H9 (cell line): ENCODE measurements at regions not wholly inside any gene's neighbourhood (a gene's known extent, or its start where the extent isn't known, plus 50 kb on each side); places are given as distances from the start of the nearest gene placed in this dataset.

ENCODE experiments used
- DNase-seq: peaks from one replicate; pipeline ENCODE4 v3.0.0-alpha.2; 2017
- H2AFZ ChIP-seq: one replicate; pipeline ENCODE4 v1.6.1; 2013; ENCODE audit warnings: mild to moderate bottlenecking, low read length, control low read depth, moderate library complexity
- H2AK5ac ChIP-seq: 2 replicates; pipeline ENCODE4 v1.6.1; 2013; ENCODE audit warnings: low read length, control low read depth, mixed read lengths; ENCODE audit not compliant: insufficient read length
- H2BK120ac ChIP-seq: one replicate; pipeline ENCODE4 v1.6.1; 2013; ENCODE audit warnings: low read depth, mild to moderate bottlenecking, low read length, control low read depth, inconsistent platforms; ENCODE audit not compliant: poor library complexity, severe bottlenecking
- H2BK12ac ChIP-seq: 2 replicates; pipeline ENCODE4 v1.6.1; 2013; ENCODE audit warnings: low read length, control low read depth, mixed read lengths, low read depth; ENCODE audit not compliant: insufficient read length
- H2BK15ac ChIP-seq: 2 replicates; pipeline ENCODE4 v1.6.1; 2013; ENCODE audit warnings: low read depth, low read length, control low read depth
- H2BK20ac ChIP-seq: one replicate; pipeline ENCODE4 v1.6.1; 2013; ENCODE audit warnings: low read depth, mild to moderate bottlenecking, low read length, control low read depth, inconsistent platforms; ENCODE audit not compliant: poor library complexity, severe bottlenecking
- H2BK5ac ChIP-seq: 2 replicates; pipeline ENCODE4 v1.6.1; 2013; ENCODE audit warnings: low read length, control low read depth, mixed read lengths; ENCODE audit not compliant: insufficient read length
- H3K14ac ChIP-seq: 2 replicates; pipeline ENCODE4 v1.6.1; 2013; ENCODE audit warnings: low read length, control low read depth; ENCODE audit not compliant: insufficient read depth
- H3K18ac ChIP-seq: 2 replicates; pipeline ENCODE4 v1.6.1; 2013; ENCODE audit warnings: low read depth, mild to moderate bottlenecking, mixed read lengths, low read length, control low read depth; ENCODE audit not compliant: insufficient read length
- H3K23ac ChIP-seq: 2 replicates; pipeline ENCODE4 v1.6.1; 2013; ENCODE audit warnings: low read length, control low read depth, mixed read lengths, low read depth; ENCODE audit not compliant: insufficient read length
- H3K23me2 ChIP-seq: 2 replicates; pipeline ENCODE4 v1.6.1; 2013; ENCODE audit warnings: low read depth, mild to moderate bottlenecking, mixed read lengths, low read length, control low read depth; ENCODE audit not compliant: insufficient read length, poor library complexity, severe bottlenecking
- H3K27ac ChIP-seq: 2 replicates; pipeline ENCODE4 v1.5.1; 2013; ENCODE audit warnings: low read length, control low read depth, mixed read lengths, low read depth; ENCODE audit not compliant: insufficient read length
- H3K27me3 ChIP-seq: 2 replicates; pipeline ENCODE4 v1.6.1; 2013; ENCODE audit warnings: low read length, control low read depth, inconsistent platforms; ENCODE audit not compliant: insufficient read depth
- H3K4ac ChIP-seq: 2 replicates; pipeline ENCODE4 v1.6.1; 2013; ENCODE audit warnings: low read depth, mild to moderate bottlenecking, control low read depth, inconsistent platforms, low read length, moderate library complexity
- H3K4me1 ChIP-seq: 2 replicates; pipeline ENCODE4 v1.6.1; 2013; ENCODE audit warnings: low read length, control low read depth, inconsistent platforms; ENCODE audit not compliant: insufficient read depth
- H3K4me2 ChIP-seq: 2 replicates; pipeline ENCODE4 v1.6.1; 2013; ENCODE audit warnings: low read length, control low read depth, mixed read lengths; ENCODE audit not compliant: insufficient read length, insufficient read depth
- H3K56ac ChIP-seq: 2 replicates; pipeline ENCODE4 v1.6.1; 2013; ENCODE audit warnings: low read depth, mild to moderate bottlenecking, mixed read lengths, low read length, control low read depth; ENCODE audit not compliant: insufficient read length
- H3K79me1 ChIP-seq: 2 replicates; pipeline ENCODE4 v1.6.1; 2013; ENCODE audit warnings: low read depth, mild to moderate bottlenecking, moderate library complexity, low read length, control low read depth, inconsistent platforms; ENCODE audit not compliant: insufficient read depth, poor library complexity, severe bottlenecking
- H3K79me2 ChIP-seq: 2 replicates; pipeline ENCODE4 v1.6.1; 2013; ENCODE audit warnings: low read length, control low read depth, inconsistent platforms; ENCODE audit not compliant: insufficient read depth
- H3K9ac ChIP-seq: 2 replicates; pipeline ENCODE4 v1.6.1; 2013; ENCODE audit warnings: low read length, control low read depth, mixed read lengths; ENCODE audit not compliant: insufficient read length; ENCODE audit errors: extremely low read depth
- H3K9me3 ChIP-seq: one replicate; pipeline ENCODE4 v1.6.1; 2013; ENCODE audit warnings: low read depth, low read length, inconsistent platforms; ENCODE audit not compliant: control insufficient read depth
- H3T11ph ChIP-seq: one replicate; pipeline ENCODE4 v1.6.1; 2013; ENCODE audit warnings: mild to moderate bottlenecking, low read length, control low read depth, inconsistent platforms
- H4K20me1 ChIP-seq: one replicate; pipeline ENCODE4 v1.6.1; 2013; ENCODE audit not compliant: control insufficient read depth, insufficient read length, insufficient read depth
- H4K5ac ChIP-seq: 2 replicates; pipeline ENCODE4 v1.6.1; 2013; ENCODE audit warnings: low read depth, mild to moderate bottlenecking, mixed read lengths, low read length, control low read depth; ENCODE audit not compliant: insufficient read length
- H4K8ac ChIP-seq: replicated peaks from 2 replicates; pipeline ENCODE4 v1.6.1; 2013; ENCODE audit warnings: low read length, control low read depth, mixed read lengths, low read depth; ENCODE audit not compliant: insufficient read length
- H4K91ac ChIP-seq: 2 replicates; pipeline ENCODE4 v1.6.1; 2013; ENCODE audit warnings: low read depth, mild to moderate bottlenecking, moderate library complexity, mixed read lengths, low read length, control low read depth; ENCODE audit not compliant: insufficient read length
- H3K27ac Mint-ChIP-seq, 3 experiments: 2 replicates in 2 of 3; 3 replicates in 1 of 3; pipeline ENCODE4 v1.8.0; 2020 to 2021; ENCODE audit warnings: mixed read lengths in 3 of 3, mild to moderate bottlenecking in 1 of 3, moderate library complexity in 1 of 3
- H3K27me3 Mint-ChIP-seq: 2 replicates; pipeline ENCODE4 v1.8.0; 2021; ENCODE audit warnings: low read depth, mild to moderate bottlenecking, moderate library complexity, mixed read lengths
- H3K36me3 Mint-ChIP-seq, 3 experiments: 2 replicates in 2 of 3; 3 replicates in 1 of 3; pipeline ENCODE4 v1.8.0; 2020 to 2021; ENCODE audit warnings: low read depth in 3 of 3, mixed read lengths in 3 of 3; ENCODE audit not compliant: insufficient read depth in 1 of 3
- H3K4me1 Mint-ChIP-seq, 2 experiments: 2 replicates each; pipeline ENCODE4 v1.8.0; 2020; ENCODE audit warnings: mixed read lengths in 2 of 2
- H3K4me3 Mint-ChIP-seq, 2 experiments: 2 replicates in 1 of 2; 3 replicates in 1 of 2; pipeline ENCODE4 v1.8.0; 2020 to 2021; ENCODE audit warnings: mild to moderate bottlenecking in 2 of 2, mixed read lengths in 2 of 2, moderate library complexity in 1 of 2
- H3K9me3 Mint-ChIP-seq, 2 experiments: 2 replicates in 1 of 2; 3 replicates in 1 of 2; pipeline ENCODE4 v1.8.0; 2020; ENCODE audit warnings: mild to moderate bottlenecking in 2 of 2, mixed read lengths in 2 of 2, moderate library complexity in 1 of 2
- WGBS: extraction: QIAGEN DNeasy Blood & Tissue Kit; methylation state at CpG from one replicate; pipeline ENCODE4 v1.1.7; 2013; ENCODE audit warnings: missing lambda C conversion rate, low lambda C conversion rate, mixed read lengths; ENCODE audit not compliant: insufficient read length; ENCODE audit errors: extremely low coverage; 5-methylcytosine and 5-hydroxymethylcytosine counted together
- TF ChIP-seq, protein P1 (sequence below): fragments of 200-600 bp; sonication (generic); conservative IDR thresholded peaks from 3 replicates; pipeline ENCODE4 v1.8.0; 2021; ENCODE audit warnings: antibody characterized with exemption, mild to moderate bottlenecking

GRCh38 chr9:135348788-135349150 is 130.8 kb upstream of the PPP1R26 start:
- no peak overlapping the region for H2AFZ ChIP-seq
- no peak overlapping the region for H4K8ac ChIP-seq
- no peak overlapping the region for H3K56ac ChIP-seq
- TF ChIP-seq, protein P1, sequence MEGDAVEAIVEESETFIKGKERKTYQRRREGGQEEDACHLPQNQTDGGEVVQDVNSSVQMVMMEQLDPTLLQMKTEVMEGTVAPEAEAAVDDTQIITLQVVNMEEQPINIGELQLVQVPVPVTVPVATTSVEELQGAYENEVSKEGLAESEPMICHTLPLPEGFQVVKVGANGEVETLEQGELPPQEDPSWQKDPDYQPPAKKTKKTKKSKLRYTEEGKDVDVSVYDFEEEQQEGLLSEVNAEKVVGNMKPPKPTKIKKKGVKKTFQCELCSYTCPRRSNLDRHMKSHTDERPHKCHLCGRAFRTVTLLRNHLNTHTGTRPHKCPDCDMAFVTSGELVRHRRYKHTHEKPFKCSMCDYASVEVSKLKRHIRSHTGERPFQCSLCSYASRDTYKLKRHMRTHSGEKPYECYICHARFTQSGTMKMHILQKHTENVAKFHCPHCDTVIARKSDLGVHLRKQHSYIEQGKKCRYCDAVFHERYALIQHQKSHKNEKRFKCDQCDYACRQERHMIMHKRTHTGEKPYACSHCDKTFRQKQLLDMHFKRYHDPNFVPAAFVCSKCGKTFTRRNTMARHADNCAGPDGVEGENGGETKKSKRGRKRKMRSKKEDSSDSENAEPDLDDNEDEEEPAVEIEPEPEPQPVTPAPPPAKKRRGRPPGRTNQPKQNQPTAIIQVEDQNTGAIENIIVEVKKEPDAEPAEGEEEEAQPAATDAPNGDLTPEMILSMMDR, result no peak
- H2BK120ac ChIP-seq, result no peak overlapping the region
- no peaks in the 10 kb centered on the region; the same call in 1 of the 2 replicates for H3K4me1 ChIP-seq
- no peaks in the 10 kb centered on the region for H4K20me1 ChIP-seq
- peaks cover 2% of the 10 kb centered on the region for H3K27me3 Mint-ChIP-seq
- H3K9me3 Mint-ChIP-seq, result peaks cover 4 to 5% of the 10 kb centered on the region in 2 experiments; a peak in 2 of 5 replicates
- no peak overlapping the region for H3K4ac ChIP-seq
- no peaks in the 10 kb centered on the region for H3K27me3 ChIP-seq
- H3K27ac ChIP-seq, result no peak overlapping the region
- H2BK5ac ChIP-seq, result no peak overlapping the region
- no peak overlapping the region for H3K27ac Mint-ChIP-seq
- H3K36me3 Mint-ChIP-seq, result peaks cover 0 to 4% (median 0%) of the 10 kb centered on the region in 3 experiments; a peak in 3 of 7 replicates
- DNase-seq, result no peak
- no peak overlapping the region for H4K5ac ChIP-seq
- H2BK15ac ChIP-seq, result no peak overlapping the region
- no peak overlapping the region for H4K91ac ChIP-seq
- H3K9ac ChIP-seq, result no peak overlapping the region
- no CpG with 5 or more reads among the region's 9 CpGs for WGBS
- H3K23ac ChIP-seq, result no peak overlapping the region
- no peak overlapping the region for H3T11ph ChIP-seq
- no peak overlapping the region for H2BK20ac ChIP-seq
- H3K23me2 ChIP-seq, result no peaks in the 10 kb centered on the region
- no peaks in the 10 kb centered on the region for H3K79me2 ChIP-seq
- H2AK5ac ChIP-seq, result no peak overlapping the region
- H3K4me2 ChIP-seq, result no peak overlapping the region
- no peaks in the 10 kb centered on the region for H3K9me3 ChIP-seq
- peaks cover 15 to 24% of the 10 kb centered on the region in 2 experiments for H3K4me1 Mint-ChIP-seq
- H3K18ac ChIP-seq, result no peak overlapping the region
- no peak overlapping the region for H2BK12ac ChIP-seq
- no peak overlapping the region for H3K14ac ChIP-seq
- H3K4me3 Mint-ChIP-seq, result no peak overlapping the region
- H3K79me1 ChIP-seq, result no peaks in the 10 kb centered on the region
